MM.1S (cell line): ENCODE measurements at regions not wholly inside any gene's neighbourhood (a gene's known extent, or its start where the extent isn't known, plus 50 kb on each side); places are given as distances from the start of the nearest gene placed in this dataset.

Source experiments
- DNase-seq: peaks from one replicate; pipeline ENCODE4 v3.0.0-alpha.2; 2015
- H2AFZ ChIP-seq: fragments of 300-600 bp; sonication (generic); 2 replicates; pipeline ENCODE4 v1.6.0; 2016; ENCODE audit warnings: antibody characterized with exemption, low read length
- H3F3A ChIP-seq: fragments of 300-600 bp; sonication (generic); 2 replicates; pipeline ENCODE4 v1.6.1; 2016; ENCODE audit warnings: mild to moderate bottlenecking, antibody characterized with exemption, low read length, moderate library complexity, mixed read lengths; ENCODE audit not compliant: insufficient read depth
- H3K27ac ChIP-seq: fragments of 300-600 bp; sonication (generic); 2 replicates; pipeline ENCODE4 v1.5.1; 2016; ENCODE audit warnings: mild to moderate bottlenecking, low read length
- H3K27me3 ChIP-seq: fragments of 300-600 bp; sonication (generic); replicated peaks from 2 replicates; pipeline ENCODE4 v1.6.0; 2016; ENCODE audit warnings: low read length; ENCODE audit not compliant: insufficient read depth
- H3K36me3 ChIP-seq: fragments of 300-600 bp; sonication (generic); replicated peaks from 2 replicates; pipeline ENCODE4 v1.6.1; 2016; ENCODE audit warnings: mild to moderate bottlenecking, low read length, mixed read lengths; ENCODE audit not compliant: insufficient read depth
- H3K4me1 ChIP-seq: fragments of 300-600 bp; sonication (generic); 2 replicates; pipeline ENCODE4 v1.6.1; 2016; ENCODE audit warnings: low read length, mixed read lengths
- H3K4me2 ChIP-seq: fragments of 300-600 bp; sonication (generic); 2 replicates; pipeline ENCODE4 v1.6.0; 2016; ENCODE audit warnings: low read depth, low read length
- H3K4me3 ChIP-seq: fragments of 300-600 bp; sonication (generic); 2 replicates; pipeline ENCODE4 v1.5.1; 2016; ENCODE audit warnings: low read length, mixed read lengths
- H3K79me2 ChIP-seq: fragments of 300-600 bp; sonication (generic); 2 replicates; pipeline ENCODE4 v1.6.1; 2016; ENCODE audit warnings: mixed run types, low read length, mixed read lengths
- H3K9ac ChIP-seq: fragments of 300-600 bp; sonication (generic); 2 replicates; pipeline ENCODE4 v1.6.1; 2016; ENCODE audit warnings: low read length, mixed read lengths
- H3K9me2 ChIP-seq: fragments of 300-600 bp; sonication (generic); replicated peaks from 2 replicates; pipeline ENCODE4 v1.6.1; 2016; ENCODE audit warnings: mild to moderate bottlenecking, low read length, mixed read lengths; ENCODE audit not compliant: insufficient read depth
- H3K9me3 ChIP-seq: fragments of 300-600 bp; sonication (generic); replicated peaks from 2 replicates; pipeline ENCODE4 v1.6.1; 2016; ENCODE audit warnings: mild to moderate bottlenecking, low read length, mixed read lengths; ENCODE audit not compliant: insufficient read depth
- H4K20me1 ChIP-seq: fragments of 300-600 bp; sonication (generic); 2 replicates; pipeline ENCODE4 v1.6.1; 2016; ENCODE audit warnings: mild to moderate bottlenecking, low read length, moderate library complexity, mixed read lengths; ENCODE audit not compliant: insufficient read depth
- CTCF ChIP-seq: fragments of 300-600 bp; sonication (generic); IDR thresholded peaks from 2 replicates; pipeline ENCODE4 v1.5.1; 2016; ENCODE audit warnings: antibody characterized with exemption, low read length, mixed read lengths
- EZH2 ChIP-seq: fragments of 300-600 bp; sonication (generic); optimal IDR thresholded peaks from 2 replicates; pipeline ENCODE3; 2017; ENCODE audit warnings: low read depth, mild to moderate bottlenecking, antibody characterized with exemption, low read length, mixed read lengths
- EZH2phosphoT487 ChIP-seq: fragments of 300-600 bp; sonication (generic); IDR thresholded peaks from 2 replicates; pipeline ENCODE4 v1.6.1; 2018; ENCODE audit warnings: antibody characterized with exemption, low read length

DNA sequence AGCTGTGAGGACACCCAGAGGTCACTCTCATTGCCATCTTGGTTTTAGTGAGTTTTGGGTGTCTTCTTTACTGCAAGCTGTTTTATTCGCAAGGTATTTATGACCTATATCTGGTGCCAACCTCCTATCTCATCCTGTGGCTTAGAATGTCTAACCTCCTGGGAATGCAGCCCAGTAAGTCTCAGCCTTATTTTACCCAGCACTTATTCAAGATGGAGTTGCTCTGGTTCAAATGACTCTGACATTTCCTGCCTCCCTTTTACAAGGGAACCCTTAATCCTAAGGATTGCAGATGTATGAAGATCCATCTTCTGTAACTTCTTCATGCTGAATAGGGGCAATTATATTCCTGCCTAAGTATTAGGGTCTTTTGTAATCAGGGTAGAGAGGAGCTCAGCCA, 708.0 kb downstream of the TMEM182 start:
- Histone ChIP-seq H3K4me2 (no peak overlapping the region), H3K9me3 (no peaks in the 10 kb centered on the region), H3F3A (no peaks in the 10 kb centered on the region), H3K27ac (no peak overlapping the region), H3K27me3 (no peaks in the 10 kb centered on the region), H3K9ac (no peak overlapping the region), H4K20me1 (no peaks in the 10 kb centered on the region), H3K9me2 (no peaks in the 10 kb centered on the region), H3K36me3 (no peaks in the 10 kb centered on the region), H3K79me2 (no peaks in the 10 kb centered on the region), H3K4me1 (no peaks in the 10 kb centered on the region), H3K4me3 (no peak overlapping the region), H2AFZ (no peak overlapping the region)
- DNase-seq: no peak
- no peak for TF ChIP-seq EZH2phosphoT487
- TF ChIP-seq EZH2: no peak
- no peak for TF ChIP-seq CTCF

- H3F3A ChIP-seq: no peaks in the 10 kb centered on the region
- TF ChIP-seq EZH2phosphoT487: no peak
- TF ChIP-seq EZH2: no peak
- TF ChIP-seq CTCF: no peak
- H3K4me2 ChIP-seq: no peak overlapping the region
- H3K36me3 ChIP-seq: no peaks in the 10 kb centered on the region
- no peak for DNase-seq
- H3K4me1 ChIP-seq: no peaks in the 10 kb centered on the region
- no peak overlapping the region for H3K27ac ChIP-seq
- H3K9me3 ChIP-seq: no peaks in the 10 kb centered on the region
- no peak overlapping the region for H3K9ac ChIP-seq
- no peak overlapping the region for H2AFZ ChIP-seq
- no peaks in the 10 kb centered on the region for H3K9me2 ChIP-seq
- H3K27me3 ChIP-seq: no peaks in the 10 kb centered on the region
- H4K20me1 ChIP-seq: no peaks in the 10 kb centered on the region
- no peaks in the 10 kb centered on the region for H3K79me2 ChIP-seq
- no peak overlapping the region for H3K4me3 ChIP-seq
These were observed 723.1 kb downstream of the TMEM182 start for GRCh38 chr2:103484906-103485305.

DNA sequence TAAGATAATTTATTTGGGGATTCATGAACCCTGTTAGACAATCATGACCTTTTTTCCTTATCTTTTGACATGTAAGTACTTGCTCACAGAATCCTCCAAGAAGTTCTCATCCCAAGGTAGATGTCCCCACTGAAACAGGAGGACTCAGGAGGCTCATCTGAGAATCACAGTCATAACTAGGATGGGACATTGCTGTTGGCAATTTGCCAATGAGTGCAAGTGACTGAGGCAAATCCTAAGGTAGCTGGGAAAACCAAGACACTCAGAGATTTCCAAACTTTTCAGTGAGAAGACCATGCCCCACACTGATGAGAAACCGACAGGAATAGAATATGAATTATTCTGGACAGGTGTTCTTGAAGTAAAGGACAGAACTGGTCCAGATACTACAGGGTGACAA, 735.0 kb downstream of the TMEM182 start:
- no peaks in the 10 kb centered on the region for H3K27me3 ChIP-seq
- no peak overlapping the region for H2AFZ ChIP-seq
- no peak overlapping the region for H3K4me2 ChIP-seq
- H4K20me1 ChIP-seq: no peaks in the 10 kb centered on the region
- no peak overlapping the region for H3K9ac ChIP-seq
- H3K9me2 ChIP-seq: no peaks in the 10 kb centered on the region
- H3K4me1 ChIP-seq: no peaks in the 10 kb centered on the region
- H3K27ac ChIP-seq: no peak overlapping the region
- H3F3A ChIP-seq: no peaks in the 10 kb centered on the region
- no peaks in the 10 kb centered on the region for H3K36me3 ChIP-seq
- H3K4me3 ChIP-seq: no peak overlapping the region
- no peaks in the 10 kb centered on the region for H3K9me3 ChIP-seq
- DNase-seq: no peak
- no peak for TF ChIP-seq EZH2phosphoT487
- no peak for TF ChIP-seq EZH2
- TF ChIP-seq CTCF: no peak
- H3K79me2 ChIP-seq: no peaks in the 10 kb centered on the region

DNA sequence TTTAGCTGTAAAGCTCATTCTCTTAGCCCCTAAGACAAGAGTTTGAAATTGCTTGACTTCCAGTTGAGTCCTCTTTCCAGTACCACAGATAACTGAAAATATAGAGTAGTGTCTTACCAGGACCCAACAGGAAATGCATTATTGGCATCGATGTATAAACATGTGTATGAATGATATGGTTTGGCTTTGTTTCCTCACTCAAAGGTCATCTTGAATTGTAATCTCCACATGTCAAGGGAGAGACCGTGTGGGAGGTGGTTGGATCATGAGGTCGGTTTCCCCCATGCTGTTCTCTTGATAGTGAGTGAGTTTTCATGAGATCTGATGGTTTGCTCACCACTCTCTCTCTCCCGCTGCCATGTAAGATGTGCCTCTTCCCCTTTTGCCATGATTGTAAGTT, 745.0 kb downstream of the TMEM182 start:
- H4K20me1 ChIP-seq: no peaks in the 10 kb centered on the region
- DNase-seq: no peak
- H3K9me3 ChIP-seq: no peaks in the 10 kb centered on the region
- no peaks in the 10 kb centered on the region for H3K9me2 ChIP-seq
- H3K4me3 ChIP-seq: no peak overlapping the region
- H3K36me3 ChIP-seq: no peaks in the 10 kb centered on the region
- H3K27ac ChIP-seq: no peak overlapping the region
- no peaks in the 10 kb centered on the region for H3K79me2 ChIP-seq
- TF ChIP-seq EZH2phosphoT487: no peak
- no peaks in the 10 kb centered on the region for H3K27me3 ChIP-seq
- H3F3A ChIP-seq: no peaks in the 10 kb centered on the region
- H3K9ac ChIP-seq: no peak overlapping the region
- no peaks in the 10 kb centered on the region for H3K4me1 ChIP-seq
- no peak overlapping the region for H2AFZ ChIP-seq
- no peak overlapping the region for H3K4me2 ChIP-seq
